ENCODE measurements at regions not wholly inside any gene's neighbourhood (a gene's known extent, or its start where the extent isn't known, plus 50 kb on each side); places are given as distances from the start of the nearest gene placed in this dataset.

DNA sequence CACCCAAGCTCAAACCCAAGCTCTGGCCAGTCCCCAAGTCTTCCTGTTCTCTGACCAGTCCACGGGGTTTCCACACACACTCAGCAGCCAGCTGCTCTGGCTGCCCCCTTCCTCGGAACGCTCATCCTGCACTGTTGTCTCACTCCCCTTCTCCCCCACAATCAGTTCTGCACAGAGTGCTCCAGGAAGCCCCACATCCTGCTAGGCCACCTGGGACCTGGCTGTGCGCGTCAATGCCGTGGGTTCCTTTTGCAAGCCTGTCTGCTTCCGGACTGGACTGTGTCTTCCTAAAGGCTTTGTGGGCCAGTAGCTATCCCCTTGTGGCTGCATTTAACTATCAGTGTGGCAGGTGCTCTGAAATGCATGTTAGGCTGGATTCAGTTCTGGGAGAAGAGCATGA, 605.0 kb upstream of the RAB6C start:
- Histone ChIP-seq H2AFZ (ENCODE audit: low read length) (no peak overlapping the region), H3K27me3 (ENCODE audit: control insufficient read depth, insufficient read depth, low read length) (no peaks in the 10 kb centered on the region), H3K9ac (ENCODE audit: insufficient read depth, low read length) (no peak overlapping the region), H3K4me3 (replicated peaks in 1 of 4; ENCODE audit: control extremely low read depth in 1 of 4, insufficient read depth in 1 of 4, low read depth in 3 of 4, low read length in 4 of 4) (no peak overlapping the region), H3K9me3 (ENCODE audit: control insufficient read depth, insufficient read depth, low read depth, low read length) (no peaks in the 10 kb centered on the region), H3K4me2 (ENCODE audit: extremely low read depth, insufficient read depth, low read length) (no peak overlapping the region), H3K4me1 (ENCODE audit: control insufficient read depth, extremely low read depth, insufficient read depth, low read length) (no peaks in the 10 kb centered on the region), H4K20me1 (ENCODE audit: control insufficient read depth, extremely low read depth, insufficient read depth, low read length) (no peaks in the 10 kb centered on the region), H3K27ac (ENCODE audit: insufficient read depth, low read length) (no peak overlapping the region), H3K36me3 (ENCODE audit: control insufficient read depth, insufficient read depth, low read length) (no peaks in the 10 kb centered on the region), H3K79me2 (ENCODE audit: control insufficient read depth, insufficient read depth, low read length) (no peaks in the 10 kb centered on the region)
- DNase-seq (ENCODE audit: low read depth in 2 of 2): no peak
- TF ChIP-seq, protein P1, sequence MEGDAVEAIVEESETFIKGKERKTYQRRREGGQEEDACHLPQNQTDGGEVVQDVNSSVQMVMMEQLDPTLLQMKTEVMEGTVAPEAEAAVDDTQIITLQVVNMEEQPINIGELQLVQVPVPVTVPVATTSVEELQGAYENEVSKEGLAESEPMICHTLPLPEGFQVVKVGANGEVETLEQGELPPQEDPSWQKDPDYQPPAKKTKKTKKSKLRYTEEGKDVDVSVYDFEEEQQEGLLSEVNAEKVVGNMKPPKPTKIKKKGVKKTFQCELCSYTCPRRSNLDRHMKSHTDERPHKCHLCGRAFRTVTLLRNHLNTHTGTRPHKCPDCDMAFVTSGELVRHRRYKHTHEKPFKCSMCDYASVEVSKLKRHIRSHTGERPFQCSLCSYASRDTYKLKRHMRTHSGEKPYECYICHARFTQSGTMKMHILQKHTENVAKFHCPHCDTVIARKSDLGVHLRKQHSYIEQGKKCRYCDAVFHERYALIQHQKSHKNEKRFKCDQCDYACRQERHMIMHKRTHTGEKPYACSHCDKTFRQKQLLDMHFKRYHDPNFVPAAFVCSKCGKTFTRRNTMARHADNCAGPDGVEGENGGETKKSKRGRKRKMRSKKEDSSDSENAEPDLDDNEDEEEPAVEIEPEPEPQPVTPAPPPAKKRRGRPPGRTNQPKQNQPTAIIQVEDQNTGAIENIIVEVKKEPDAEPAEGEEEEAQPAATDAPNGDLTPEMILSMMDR (conservative IDR thresholded peaks at IDR 0.05 in 1 of 2, IDR thresholded peaks at IDR 0.05 in 1 of 2; ENCODE audit: low read depth in 1 of 2, low read length in 2 of 2): no peak
- TF ChIP-seq EZH2 (IDR thresholded peaks at IDR 0.05; ENCODE audit: low read length, missing control alignments): no peak

DNA sequence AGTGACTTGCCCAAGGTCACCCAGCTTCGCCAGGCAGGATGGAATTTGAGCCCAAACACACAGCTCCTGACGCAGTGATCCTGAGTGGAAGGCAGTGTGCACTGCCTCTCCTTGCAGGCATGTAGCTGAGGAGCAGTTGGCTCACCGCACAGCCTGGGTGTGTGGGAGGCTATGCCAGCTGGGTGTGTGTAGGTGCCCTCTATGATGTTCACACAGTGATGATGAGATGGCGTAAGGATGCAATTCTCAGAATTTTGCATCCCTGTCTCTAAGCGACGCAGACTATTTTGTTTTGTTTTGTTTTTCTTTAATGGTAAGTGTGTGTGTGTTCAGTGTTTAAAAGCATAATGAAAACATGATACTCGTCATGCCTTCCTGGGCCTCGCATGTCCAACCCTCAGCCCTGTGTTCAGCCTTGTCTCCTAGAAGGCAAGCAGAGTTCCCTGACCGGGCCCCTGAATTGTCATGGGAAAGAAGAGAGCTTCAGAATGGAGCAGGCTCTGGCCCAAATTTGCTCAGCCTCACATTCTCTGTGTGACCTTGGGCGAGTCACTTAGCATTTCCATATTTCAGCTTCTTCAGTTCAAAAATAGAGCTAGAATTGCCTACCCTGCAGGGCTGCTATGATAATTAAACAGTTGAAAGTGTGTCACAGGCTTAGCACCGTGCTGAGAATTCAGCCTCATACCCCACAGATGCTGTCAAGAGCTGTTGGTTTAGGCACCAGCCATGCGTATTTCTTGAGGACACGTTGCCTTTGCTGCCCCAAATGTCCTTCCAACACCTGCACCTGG, 603.6 kb upstream of the RAB6C start:
- Histone ChIP-seq H3K27me3 (ENCODE audit: control insufficient read depth, insufficient read depth, low read length) (no peaks in the 10 kb centered on the region), H3K27ac (ENCODE audit: insufficient read depth, low read length) (no peak overlapping the region), H3K9me3 (ENCODE audit: control insufficient read depth, insufficient read depth, low read depth, low read length) (no peaks in the 10 kb centered on the region), H3K79me2 (ENCODE audit: control insufficient read depth, insufficient read depth, low read length) (no peaks in the 10 kb centered on the region), H3K4me2 (ENCODE audit: extremely low read depth, insufficient read depth, low read length) (no peak overlapping the region), H4K20me1 (ENCODE audit: control insufficient read depth, extremely low read depth, insufficient read depth, low read length) (no peaks in the 10 kb centered on the region), H3K9ac (ENCODE audit: insufficient read depth, low read length) (no peak overlapping the region), H2AFZ (ENCODE audit: low read length) (no peak overlapping the region), H3K4me1 (ENCODE audit: control insufficient read depth, extremely low read depth, insufficient read depth, low read length) (no peaks in the 10 kb centered on the region), H3K36me3 (ENCODE audit: control insufficient read depth, insufficient read depth, low read length) (no peaks in the 10 kb centered on the region), H3K4me3 (replicated peaks in 1 of 4; ENCODE audit: control extremely low read depth in 1 of 4, insufficient read depth in 1 of 4, low read depth in 3 of 4, low read length in 4 of 4) (no peak overlapping the region)
- TF ChIP-seq, protein P1 (conservative IDR thresholded peaks at IDR 0.05 in 1 of 2, IDR thresholded peaks at IDR 0.05 in 1 of 2; ENCODE audit: low read depth in 1 of 2, low read length in 2 of 2): no peak
- TF ChIP-seq EZH2 (IDR thresholded peaks at IDR 0.05; ENCODE audit: low read length, missing control alignments): no peak
- no peak for DNase-seq (ENCODE audit: low read depth in 2 of 2)

DNA sequence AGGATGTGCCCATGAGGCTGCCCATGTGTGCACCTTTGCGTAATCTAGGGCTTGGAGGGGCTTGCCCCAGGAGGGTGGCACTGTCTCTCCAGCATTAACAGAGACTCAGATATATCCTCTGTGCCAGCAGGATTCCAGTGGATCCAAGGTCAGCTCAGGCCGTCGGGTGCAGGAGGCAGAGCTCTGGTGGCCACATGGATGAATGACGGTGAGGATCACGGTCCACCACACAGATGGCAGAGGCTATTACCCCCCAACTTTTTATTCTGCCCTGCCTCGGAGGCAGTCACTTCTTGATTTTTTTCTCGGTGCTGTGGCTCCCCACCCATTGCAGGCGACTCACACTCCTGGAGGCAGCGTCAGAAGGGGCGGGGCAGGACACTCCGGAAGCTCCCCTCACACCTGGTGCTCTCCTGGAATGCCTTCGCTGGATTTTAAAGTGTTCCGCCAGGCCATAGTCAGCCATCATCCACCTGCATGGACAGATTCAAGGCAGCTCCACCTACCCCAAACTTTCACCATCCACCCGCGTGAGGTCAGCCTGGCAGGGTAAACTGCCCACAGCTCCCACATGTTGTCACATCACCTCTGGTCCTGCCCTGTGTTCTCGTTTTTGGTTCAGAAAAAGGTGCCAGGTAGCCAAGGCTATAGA, 602.9 kb upstream of the RAB6C start:
- Histone ChIP-seq H3K4me3 (replicated peaks in 1 of 4; ENCODE audit: control extremely low read depth in 1 of 4, insufficient read depth in 1 of 4, low read depth in 3 of 4, low read length in 4 of 4) (no peak overlapping the region), H3K27me3 (ENCODE audit: control insufficient read depth, insufficient read depth, low read length) (no peaks in the 10 kb centered on the region), H3K36me3 (ENCODE audit: control insufficient read depth, insufficient read depth, low read length) (no peaks in the 10 kb centered on the region), H3K4me1 (ENCODE audit: control insufficient read depth, extremely low read depth, insufficient read depth, low read length) (no peaks in the 10 kb centered on the region), H3K27ac (ENCODE audit: insufficient read depth, low read length) (no peak overlapping the region), H4K20me1 (ENCODE audit: control insufficient read depth, extremely low read depth, insufficient read depth, low read length) (no peaks in the 10 kb centered on the region), H3K4me2 (ENCODE audit: extremely low read depth, insufficient read depth, low read length) (no peak overlapping the region), H2AFZ (ENCODE audit: low read length) (no peak overlapping the region), H3K9ac (ENCODE audit: insufficient read depth, low read length) (no peak overlapping the region), H3K9me3 (ENCODE audit: control insufficient read depth, insufficient read depth, low read depth, low read length) (no peaks in the 10 kb centered on the region), H3K79me2 (ENCODE audit: control insufficient read depth, insufficient read depth, low read length) (no peaks in the 10 kb centered on the region)
- TF ChIP-seq, protein P1 (conservative IDR thresholded peaks at IDR 0.05 in 1 of 2, IDR thresholded peaks at IDR 0.05 in 1 of 2; ENCODE audit: low read depth in 1 of 2, low read length in 2 of 2): no peak
- no peak for TF ChIP-seq EZH2 (IDR thresholded peaks at IDR 0.05; ENCODE audit: low read length, missing control alignments)
- no peak for DNase-seq (ENCODE audit: low read depth in 2 of 2)
